ENCODE measurements at regions not wholly inside any gene's neighbourhood (a gene's known extent, or its start where the extent isn't known, plus 50 kb on each side); places are given as distances from the start of the nearest gene placed in this dataset.

DNA sequence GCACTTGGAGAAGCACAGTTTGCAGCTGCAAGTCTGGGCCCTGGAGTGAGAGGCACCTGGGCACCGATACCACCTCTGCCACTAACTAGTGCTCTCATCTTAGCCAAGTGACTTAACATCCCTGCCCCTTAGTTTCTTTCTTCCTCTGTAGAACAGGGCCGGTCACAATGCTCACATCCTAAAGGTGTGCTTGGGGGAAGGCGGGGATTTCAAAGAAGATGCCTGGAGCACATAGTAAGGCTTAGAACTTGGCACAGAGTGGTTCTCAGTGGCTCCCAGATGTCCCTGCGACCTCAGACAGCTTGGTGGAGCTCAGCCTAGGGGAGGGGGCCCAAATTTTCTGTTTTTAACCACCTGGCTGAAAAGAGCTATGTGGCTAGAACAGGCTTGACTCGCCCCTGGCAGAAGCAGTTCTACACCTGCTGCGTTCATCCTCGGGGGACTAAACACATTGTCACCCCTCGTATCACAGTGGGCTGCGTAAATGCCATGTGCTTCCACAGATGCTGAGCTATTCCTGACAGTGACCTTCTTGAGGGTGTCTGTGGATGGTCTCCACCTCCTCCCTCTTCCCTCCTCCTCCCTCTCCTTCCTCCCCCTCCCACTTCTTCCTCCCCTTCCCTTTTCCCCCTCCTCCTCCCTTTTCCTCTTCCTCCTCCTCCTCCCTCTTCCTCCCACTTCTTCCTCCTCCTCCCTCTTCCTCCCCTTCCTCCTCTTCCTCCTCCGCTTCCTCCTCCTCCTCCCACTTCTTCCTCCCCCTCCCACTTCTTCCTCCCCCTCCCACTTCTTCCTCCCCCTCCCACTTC, 112.1 kb downstream of the PHETA1 start:
- Mint-ChIP-seq H3K9me3 (no peaks in the 10 kb centered on the region), H3K27ac (no peak overlapping the region), H3K27me3 (ENCODE audit: insufficient read depth) (peaks cover 21% of the 10 kb centered on the region), H3K4me3 (no peak overlapping the region), H3K4me1 (ENCODE audit: low read depth) (no peaks in the 10 kb centered on the region), H3K36me3 (ENCODE audit: low read depth) (no peaks in the 10 kb centered on the region)
- TF ChIP-seq, protein P1, sequence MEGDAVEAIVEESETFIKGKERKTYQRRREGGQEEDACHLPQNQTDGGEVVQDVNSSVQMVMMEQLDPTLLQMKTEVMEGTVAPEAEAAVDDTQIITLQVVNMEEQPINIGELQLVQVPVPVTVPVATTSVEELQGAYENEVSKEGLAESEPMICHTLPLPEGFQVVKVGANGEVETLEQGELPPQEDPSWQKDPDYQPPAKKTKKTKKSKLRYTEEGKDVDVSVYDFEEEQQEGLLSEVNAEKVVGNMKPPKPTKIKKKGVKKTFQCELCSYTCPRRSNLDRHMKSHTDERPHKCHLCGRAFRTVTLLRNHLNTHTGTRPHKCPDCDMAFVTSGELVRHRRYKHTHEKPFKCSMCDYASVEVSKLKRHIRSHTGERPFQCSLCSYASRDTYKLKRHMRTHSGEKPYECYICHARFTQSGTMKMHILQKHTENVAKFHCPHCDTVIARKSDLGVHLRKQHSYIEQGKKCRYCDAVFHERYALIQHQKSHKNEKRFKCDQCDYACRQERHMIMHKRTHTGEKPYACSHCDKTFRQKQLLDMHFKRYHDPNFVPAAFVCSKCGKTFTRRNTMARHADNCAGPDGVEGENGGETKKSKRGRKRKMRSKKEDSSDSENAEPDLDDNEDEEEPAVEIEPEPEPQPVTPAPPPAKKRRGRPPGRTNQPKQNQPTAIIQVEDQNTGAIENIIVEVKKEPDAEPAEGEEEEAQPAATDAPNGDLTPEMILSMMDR (IDR thresholded peaks at IDR 0.05), result no peak
- no peak for DNase-seq

DNA sequence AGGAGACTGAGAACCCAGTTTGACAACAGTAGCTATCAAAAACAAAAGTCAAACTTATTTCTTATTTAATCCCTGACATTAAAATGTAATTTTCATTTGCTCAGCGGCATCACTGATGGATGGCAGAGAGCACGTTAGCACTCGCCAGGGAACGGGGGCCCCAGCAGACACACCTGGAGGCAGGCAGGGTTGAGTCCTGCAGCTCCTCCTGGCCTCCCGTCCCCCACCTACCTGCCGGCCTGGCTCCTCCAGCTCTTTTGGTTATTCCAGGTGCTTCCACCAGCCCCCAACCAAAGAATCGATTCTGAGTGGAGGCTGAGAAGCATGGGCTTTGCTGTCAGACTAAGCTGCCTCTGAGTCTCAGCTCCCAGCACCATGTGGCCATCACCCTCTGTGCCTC, 113.6 kb downstream of the PHETA1 start:
- no peaks in the 10 kb centered on the region for H3K9me3 Mint-ChIP-seq
- no peaks in the 10 kb centered on the region for H3K36me3 Mint-ChIP-seq (ENCODE audit: low read depth)
- peaks cover 15% of the 10 kb centered on the region for H3K27me3 Mint-ChIP-seq (ENCODE audit: insufficient read depth)
- DNase-seq, result no peak
- no peaks in the 10 kb centered on the region for H3K4me1 Mint-ChIP-seq (ENCODE audit: low read depth)
- H3K27ac Mint-ChIP-seq, result no peak overlapping the region
- no peak overlapping the region for H3K4me3 Mint-ChIP-seq
- TF ChIP-seq, protein P1 (IDR thresholded peaks at IDR 0.05), result no peak

- Mint-ChIP-seq H3K9me3 (no peaks in the 10 kb centered on the region), H3K27ac (no peak overlapping the region), H3K27me3 (ENCODE audit: insufficient read depth) (peaks cover 17% of the 10 kb centered on the region), H3K4me1 (ENCODE audit: low read depth) (no peaks in the 10 kb centered on the region), H3K36me3 (ENCODE audit: low read depth) (no peaks in the 10 kb centered on the region), H3K4me3 (no peak overlapping the region)
- TF ChIP-seq, protein P1 (IDR thresholded peaks at IDR 0.05), result no peak
- no peak for DNase-seq
Observed at GRCh38 chr12:111254106-111254505, 114.8 kb downstream of the PHETA1 start.

DNA sequence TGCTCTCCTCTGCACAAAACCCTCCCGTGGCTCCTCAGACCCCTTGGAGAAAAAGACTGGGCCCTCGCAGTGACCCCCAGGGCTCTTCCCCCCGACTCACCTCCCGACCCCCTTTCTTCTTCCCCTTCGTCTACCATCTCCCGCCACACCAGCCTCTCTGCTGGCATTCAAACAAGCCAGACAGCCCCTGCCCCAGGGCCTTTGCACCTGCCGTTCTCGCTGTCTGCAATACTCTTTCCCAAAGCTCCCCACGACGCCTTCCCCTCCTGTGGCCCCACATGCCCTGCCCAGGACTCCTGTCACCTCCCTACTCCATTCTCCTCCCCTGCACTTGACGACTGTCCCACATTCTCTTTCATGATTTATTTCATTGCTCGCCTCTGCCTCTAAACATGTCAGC, 115.7 kb downstream of the PHETA1 start:
- TF ChIP-seq, protein P1 (IDR thresholded peaks at IDR 0.05), result no peak
- no peak for DNase-seq
- Mint-ChIP-seq H3K36me3 (ENCODE audit: low read depth) (no peaks in the 10 kb centered on the region), H3K4me1 (ENCODE audit: low read depth) (no peaks in the 10 kb centered on the region), H3K27ac (no peak overlapping the region), H3K9me3 (no peaks in the 10 kb centered on the region), H3K27me3 (ENCODE audit: insufficient read depth) (peaks cover 17% of the 10 kb centered on the region), H3K4me3 (no peak overlapping the region)

GRCh38 chr12:111251787-111252186, 117.1 kb downstream of the PHETA1 start:
- Mint-ChIP-seq H3K4me1 (ENCODE audit: low read depth) (no peaks in the 10 kb centered on the region), H3K4me3 (no peak overlapping the region), H3K27me3 (ENCODE audit: insufficient read depth) (peaks cover 18% of the 10 kb centered on the region), H3K27ac (no peak overlapping the region), H3K36me3 (ENCODE audit: low read depth) (no peaks in the 10 kb centered on the region), H3K9me3 (no peaks in the 10 kb centered on the region)
- DNase-seq, result no peak
- TF ChIP-seq, protein P1 (IDR thresholded peaks at IDR 0.05), result no peak
